ENCODE measurements at regions not wholly inside any gene's neighbourhood (a gene's known extent, or its start where the extent isn't known, plus 50 kb on each side); places are given as distances from the start of the nearest gene placed in this dataset.

- no peak for DNase-seq
Measured at GRCh38 chr1:172894349-172895049, 156.2 kb downstream of the TNFSF18 start.

- DNase-seq: no peak
Measured at GRCh38 chr1:172895050-172895460, 155.7 kb downstream of the TNFSF18 start.

DNA sequence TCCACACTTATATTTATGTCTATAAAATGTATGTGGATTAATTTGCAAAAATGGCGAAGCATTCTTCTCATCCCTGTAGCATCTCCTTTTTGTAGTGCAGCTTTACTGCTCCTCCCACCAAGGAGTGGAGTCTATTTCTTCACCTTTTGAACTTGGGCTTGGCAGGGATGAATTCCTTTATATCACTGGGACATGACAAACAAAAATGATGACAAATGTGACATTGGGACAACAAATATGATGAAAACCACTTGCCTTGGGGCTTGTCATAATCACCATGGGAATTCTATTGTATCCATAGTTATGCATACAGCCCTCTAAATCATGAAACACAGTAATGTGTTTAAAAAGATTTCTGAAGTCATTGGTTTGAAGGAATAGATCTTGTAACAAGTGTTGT, 155.0 kb downstream of the TNFSF18 start:
- DNase-seq: no peak

DNA sequence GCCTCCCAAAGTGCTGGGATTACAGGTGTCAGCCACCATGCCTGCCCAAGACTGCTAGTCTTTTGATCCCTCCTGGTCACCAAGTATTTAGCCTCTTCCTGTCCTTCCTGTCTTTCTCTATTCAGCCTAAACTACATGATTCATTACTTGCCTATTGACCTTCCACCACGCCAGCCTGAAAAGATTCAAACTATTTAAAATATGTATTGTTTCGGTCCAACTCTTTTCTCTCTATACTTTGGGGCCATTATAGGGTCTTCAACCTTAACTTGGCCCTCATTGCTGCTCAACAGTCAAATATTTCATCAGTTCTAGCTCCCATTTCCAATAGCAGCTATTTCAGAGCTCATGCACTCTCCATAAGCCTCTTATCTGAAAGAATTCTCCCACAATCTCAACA, 153.0 kb downstream of the TNFSF18 start:
- DNase-seq: no peak

- DNase-seq: no peak
Measured at GRCh38 chr1:172898866-172899265, 151.9 kb downstream of the TNFSF18 start.

GRCh38 chr1:172900376-172900997, 150.3 kb downstream of the TNFSF18 start:
- no peak for DNase-seq

DNA sequence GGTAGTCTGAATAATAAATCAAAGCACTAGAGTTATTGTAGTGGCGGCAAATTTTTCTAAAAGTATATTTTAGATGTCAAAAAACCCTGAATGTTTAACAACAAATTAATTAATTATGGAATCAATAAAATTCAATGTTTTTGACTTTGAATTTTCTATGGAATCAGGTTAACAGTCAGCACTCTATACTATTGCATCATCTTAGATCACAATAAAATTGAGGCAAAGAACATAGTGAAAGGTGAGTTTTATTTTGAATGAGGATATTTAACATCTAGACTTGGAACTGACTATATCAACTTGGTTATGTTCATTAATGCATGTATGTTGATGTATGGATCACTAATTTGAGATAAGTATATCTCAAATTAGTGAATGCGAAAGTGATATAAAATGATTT, 148.5 kb downstream of the TNFSF18 start:
- DNase-seq: no peak

DNA sequence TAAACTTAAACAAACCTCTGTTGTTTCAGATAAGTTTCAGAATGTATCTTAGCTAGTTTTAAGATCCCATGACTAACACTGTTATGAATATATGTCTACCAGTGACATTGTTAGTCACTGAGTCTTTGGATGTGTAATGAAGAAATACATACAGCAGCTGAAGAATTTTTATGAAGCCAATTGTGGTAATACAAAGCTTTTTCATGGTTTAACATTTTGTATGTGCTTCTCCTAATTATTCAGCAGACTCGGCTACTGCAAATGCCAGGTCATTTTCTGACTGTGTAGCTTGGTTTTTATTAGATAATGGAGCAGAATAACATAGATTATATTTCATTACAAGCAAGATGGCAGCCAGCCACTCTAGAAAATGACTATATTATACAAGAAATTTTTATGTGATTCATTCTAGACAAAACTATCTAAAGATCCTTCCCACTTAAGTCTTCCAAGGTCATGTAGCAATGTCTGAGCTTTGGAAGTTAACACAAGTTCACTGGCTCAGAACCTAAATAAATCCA, 147.8 kb downstream of the TNFSF18 start:
- no peak for DNase-seq

GRCh38 chr1:172903581-172904220, 147.0 kb downstream of the TNFSF18 start:
- DNase-seq: no peak

DNA sequence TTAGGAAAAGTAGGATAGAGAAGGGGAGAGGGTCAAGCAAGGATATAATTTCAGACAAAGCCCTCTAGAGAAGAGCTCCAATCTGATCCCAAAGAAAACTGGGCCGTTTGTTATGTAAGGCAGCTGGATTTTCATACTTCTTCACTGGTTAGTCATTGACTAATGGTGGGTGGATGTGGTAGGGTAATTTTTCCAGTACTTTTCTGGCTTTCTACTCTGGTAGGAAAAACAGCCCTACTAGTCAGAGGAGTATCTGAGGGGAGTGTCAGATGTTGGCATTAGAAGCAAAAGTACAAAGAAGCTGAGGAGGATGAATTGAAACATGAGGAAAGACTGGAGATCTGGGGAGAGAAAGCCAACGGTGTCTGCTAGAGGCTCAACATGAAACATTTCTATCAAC, 145.3 kb downstream of the TNFSF18 start:
- no peak for DNase-seq

- no peak for DNase-seq
Measured at GRCh38 chr1:172906778-172907592, 143.8 kb downstream of the TNFSF18 start.

DNA sequence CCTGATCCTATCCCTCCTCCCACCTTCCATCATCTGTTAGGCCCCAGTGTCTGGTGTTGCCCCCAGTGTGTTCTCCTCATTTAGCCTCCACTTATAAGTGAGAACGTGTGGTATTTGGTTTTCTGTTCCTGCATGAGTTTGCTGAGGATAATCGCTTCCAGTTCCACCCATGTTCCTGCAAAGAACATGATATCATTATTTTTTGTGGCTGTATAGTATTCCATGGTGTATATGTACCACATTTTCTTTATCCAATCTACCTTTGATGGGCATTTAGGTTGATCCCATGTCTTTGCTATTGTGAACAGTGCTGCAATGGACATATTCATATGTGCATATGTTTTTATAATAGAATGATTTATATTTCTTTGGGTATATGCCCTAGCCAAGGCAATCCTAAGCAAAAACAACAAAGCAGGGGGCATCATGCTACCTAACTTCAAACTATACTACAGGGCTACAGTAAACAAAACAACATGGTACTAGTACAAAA, 142.9 kb downstream of the TNFSF18 start:
- DNase-seq: no peak

DNA sequence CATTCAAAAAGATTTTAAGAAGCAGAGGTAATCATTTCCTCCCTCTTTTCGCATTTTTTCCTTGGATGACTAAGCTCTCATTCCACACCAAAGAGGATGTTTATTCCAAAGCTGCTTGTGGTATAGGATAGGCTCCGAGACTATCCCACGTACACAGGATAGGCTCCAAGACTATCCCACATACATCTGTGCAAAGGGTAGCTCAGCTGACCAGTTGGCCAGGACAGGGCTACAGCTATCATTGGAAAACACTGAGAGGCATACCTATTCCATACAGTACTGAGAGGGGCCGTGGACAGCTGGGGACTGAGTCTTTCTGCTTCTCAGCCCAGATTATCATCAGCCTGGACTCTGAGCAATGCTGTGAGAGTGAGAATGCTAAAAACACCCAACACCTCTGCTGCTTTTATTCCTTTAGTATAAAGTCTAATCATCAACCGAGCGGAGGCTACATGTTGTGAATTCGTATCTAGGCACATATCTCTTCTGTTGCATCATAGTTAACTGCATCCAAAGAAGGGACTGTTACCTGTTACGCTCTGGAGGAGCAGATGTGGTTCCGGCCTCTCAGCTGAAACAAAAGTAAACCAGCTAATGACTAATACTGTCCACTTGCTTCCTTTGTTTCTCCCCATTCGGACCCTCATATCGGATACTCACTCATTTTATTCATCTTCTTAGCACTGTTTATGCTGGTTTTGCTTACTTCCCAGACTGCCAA, 141.0 kb downstream of the TNFSF18 start:
- no peak for DNase-seq

DNA sequence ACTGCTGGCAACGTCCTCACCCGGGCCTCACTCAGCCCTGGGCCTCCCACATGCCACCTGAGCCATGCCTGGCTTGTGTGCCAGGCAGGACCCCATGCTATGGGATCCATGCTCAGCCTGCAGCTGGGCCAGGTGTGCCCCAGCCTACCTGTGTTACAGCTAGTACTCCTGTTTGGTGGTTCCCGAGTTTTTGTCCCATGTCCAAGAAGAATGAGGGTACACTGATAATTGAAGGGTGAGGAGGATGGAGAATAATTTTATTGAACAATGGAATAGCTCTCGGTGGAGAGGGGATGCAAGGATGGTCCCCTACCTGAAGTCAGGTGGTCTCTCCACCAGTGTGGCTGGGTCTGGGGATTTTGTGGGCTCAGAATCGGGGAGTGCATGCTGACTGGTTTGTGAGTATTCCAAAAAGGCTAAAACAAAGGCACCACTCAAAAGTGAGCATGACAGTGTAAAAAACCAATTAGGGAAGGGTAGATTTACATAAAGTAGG, 137.9 kb downstream of the TNFSF18 start:
- DNase-seq: no peak

- DNase-seq: no peak
Measured at GRCh38 chr1:172914501-172915144, 136.1 kb downstream of the TNFSF18 start.

DNA sequence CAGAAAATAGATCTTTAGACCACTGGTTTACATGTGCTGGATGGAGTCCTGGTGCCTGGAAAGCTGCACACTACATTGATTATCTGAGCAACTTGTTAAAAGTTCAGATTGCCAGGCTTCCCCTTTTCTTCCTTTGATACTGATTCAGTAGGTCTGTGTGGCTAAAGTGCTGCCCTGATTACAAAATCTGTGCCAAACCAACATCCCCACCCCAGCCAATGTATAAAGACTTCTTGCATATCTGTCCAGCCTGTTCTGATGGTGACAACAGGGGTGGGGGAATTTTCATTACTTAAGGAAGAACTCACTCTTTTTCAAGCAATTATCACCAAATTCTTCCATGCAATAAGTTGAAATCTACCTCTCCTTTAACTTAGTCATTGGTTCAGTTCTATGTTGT, 135.5 kb downstream of the TNFSF18 start:
- no peak for DNase-seq

DNA sequence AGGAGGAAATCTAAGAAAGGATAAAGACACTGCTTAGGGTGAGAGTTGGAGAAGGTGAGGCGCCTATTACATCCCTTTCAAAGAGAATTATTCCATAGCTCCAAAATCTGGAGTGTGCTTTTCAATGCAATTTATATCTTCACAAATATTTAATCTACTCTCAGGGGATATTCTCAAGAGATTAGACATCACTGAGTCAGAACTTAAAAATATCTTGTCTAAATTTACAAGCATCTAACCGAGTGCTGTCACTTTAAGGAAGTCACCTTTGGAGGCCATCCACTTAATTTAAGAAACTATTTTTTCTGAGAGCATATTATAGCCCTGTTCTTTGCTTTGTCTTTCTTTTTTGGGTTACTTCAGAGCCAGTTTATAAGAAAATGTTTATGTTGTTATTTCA, 134.6 kb downstream of the TNFSF18 start:
- DNase-seq: no peak

DNA sequence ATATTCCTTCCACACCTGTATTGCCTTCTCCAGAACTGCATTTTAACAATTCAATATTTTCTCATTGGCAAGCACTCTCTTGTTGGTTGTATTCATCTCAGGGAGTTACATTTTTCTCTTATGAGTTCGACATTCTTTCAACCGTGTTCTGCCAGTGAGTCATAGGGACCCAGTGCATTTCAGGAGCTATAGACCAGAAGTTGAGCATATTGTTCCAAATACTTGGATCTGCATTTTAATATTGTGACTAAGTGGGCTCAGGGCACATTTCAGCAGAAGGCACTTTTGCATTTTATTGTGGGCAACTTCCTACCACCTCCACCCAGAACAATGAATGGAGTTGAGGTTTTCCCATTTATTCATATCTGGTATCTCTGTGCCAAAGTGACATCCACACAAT, 132.8 kb downstream of the TNFSF18 start:
- no peak for DNase-seq

GRCh38 chr1:172918478-172918877, 132.3 kb downstream of the TNFSF18 start:
- DNase-seq: no peak

GRCh38 chr1:172926070-172926469, 124.7 kb downstream of the TNFSF18 start:
- DNase-seq: no peak

DNA sequence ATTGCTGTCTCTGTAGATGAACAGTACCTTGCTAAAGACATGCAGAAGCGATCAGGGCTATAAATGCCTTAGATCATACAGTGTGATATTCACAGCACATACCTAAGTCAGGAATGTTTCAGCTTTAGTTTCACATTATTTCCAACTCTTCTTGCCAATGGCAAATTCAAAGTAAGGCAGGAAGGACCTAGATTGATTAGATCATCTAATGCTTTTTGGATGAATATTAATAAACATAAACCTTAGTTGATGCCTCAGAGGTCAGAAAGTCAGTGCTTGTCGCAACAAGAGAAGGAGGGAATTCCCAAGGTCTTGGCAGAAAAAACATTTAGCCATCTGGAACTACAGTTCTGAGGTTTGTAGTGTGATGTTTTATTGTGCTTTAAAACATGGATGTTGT, 122.3 kb downstream of the TNFSF18 start:
- no peak for DNase-seq
